ENCODE measurements at regions not wholly inside any gene's neighbourhood (a gene's known extent, or its start where the extent isn't known, plus 50 kb on each side); places are given as distances from the start of the nearest gene placed in this dataset.

- H3K27ac ChIP-seq, result no peak overlapping the region
- WGBS, 3 donors, result 93 to 95% (median 94%) methylated on average over 36 to 50 of the region's 50 CpGs
- no peaks in the 10 kb centered on the region for H3K36me3 ChIP-seq
- no peaks in the 10 kb centered on the region for H3K9me3 ChIP-seq
- no peak overlapping the region for H3K4me3 ChIP-seq
- no peaks in the 10 kb centered on the region for H3K27me3 ChIP-seq
- TF ChIP-seq CTCF (IDR thresholded peaks at IDR 0.05), result no peak
- no peak for TF ChIP-seq EP300 (IDR thresholded peaks at IDR 0.05)
- TF ChIP-seq POLR2A (IDR thresholded peaks at IDR 0.05), result no peak
- intact Hi-C loops (cut with DNase I), result no loop called here
- no peak for DNase-seq
- no peaks in the 10 kb centered on the region for H3K4me1 ChIP-seq (ENCODE audit: insufficient read depth)
Measured at GRCh38 chr13:58318495-58319167, 687.1 kb downstream of the PCDH17 start.

- TF ChIP-seq POLR2A (IDR thresholded peaks at IDR 0.05), result no peak
- no peak for TF ChIP-seq EP300 (IDR thresholded peaks at IDR 0.05)
- no peak for TF ChIP-seq CTCF (IDR thresholded peaks at IDR 0.05)
- Histone ChIP-seq H3K4me1 (ENCODE audit: insufficient read depth) (no peaks in the 10 kb centered on the region), H3K27ac (no peak overlapping the region), H3K4me3 (no peak overlapping the region), H3K27me3 (no peaks in the 10 kb centered on the region), H3K9me3 (no peaks in the 10 kb centered on the region), H3K36me3 (no peaks in the 10 kb centered on the region)
- intact Hi-C loops (cut with DNase I), result no loop called here
- DNase-seq, result no peak
Measured at GRCh38 chr13:58324161-58324560, 692.6 kb downstream of the PCDH17 start.

GRCh38 chr13:58329746-58330145 is 698.2 kb downstream of the PCDH17 start:
- Histone ChIP-seq H3K4me3 (no peak overlapping the region), H3K36me3 (no peaks in the 10 kb centered on the region), H3K27me3 (no peaks in the 10 kb centered on the region), H3K9me3 (no peaks in the 10 kb centered on the region), H3K27ac (no peak overlapping the region), H3K4me1 (ENCODE audit: insufficient read depth) (no peaks in the 10 kb centered on the region)
- TF ChIP-seq EP300 (IDR thresholded peaks at IDR 0.05) (no peak), CTCF (IDR thresholded peaks at IDR 0.05) (no peak), POLR2A (IDR thresholded peaks at IDR 0.05) (no peak)
- no peak for DNase-seq
- intact Hi-C loops (cut with DNase I), result no loop called here
- WGBS, 3 donors, result 79 to 91% (median 87%) methylated on average over 5 of the region's 5 CpGs

GRCh38 chr13:58340895-58341294 is 709.4 kb downstream of the PCDH17 start:
- no peak for DNase-seq
- Histone ChIP-seq H3K4me1 (ENCODE audit: insufficient read depth) (no peaks in the 10 kb centered on the region), H3K36me3 (no peaks in the 10 kb centered on the region), H3K27me3 (no peaks in the 10 kb centered on the region), H3K27ac (no peak overlapping the region), H3K4me3 (no peak overlapping the region), H3K9me3 (no peaks in the 10 kb centered on the region)
- TF ChIP-seq EP300 (IDR thresholded peaks at IDR 0.05) (no peak), POLR2A (IDR thresholded peaks at IDR 0.05) (no peak), CTCF (IDR thresholded peaks at IDR 0.05) (no peak)
- intact Hi-C loops (cut with DNase I), result no loop called here
